ENCODE measurements at regions not wholly inside any gene's neighbourhood (a gene's known extent, or its start where the extent isn't known, plus 50 kb on each side); places are given as distances from the start of the nearest gene placed in this dataset.
"Not testable (repeated sequence)": the region's sequence is repeated elsewhere in the genome, so short reads cannot be mapped to it uniquely, and the experiment has no call there.

DNA sequence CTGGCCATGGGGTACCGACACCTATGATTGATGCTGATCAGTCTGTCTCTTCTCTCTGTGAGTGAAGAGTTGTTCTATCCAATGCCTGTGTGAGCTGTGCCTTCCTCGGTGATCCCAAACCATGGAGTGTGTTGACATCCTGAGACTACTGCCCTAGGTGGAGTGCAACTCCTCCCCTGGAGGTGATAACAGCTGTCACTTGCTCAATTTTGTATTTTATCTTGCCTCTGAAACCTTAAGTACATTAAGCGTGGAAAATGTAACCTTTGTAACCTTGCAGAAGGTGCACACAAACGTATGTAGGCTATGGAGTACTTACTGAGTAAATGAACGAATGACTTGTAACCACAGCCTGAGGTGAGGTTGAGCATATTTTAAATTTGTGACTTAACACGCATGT, 256.2 kb downstream of the FNDC1 start:
- Histone ChIP-seq H3K9ac (ENCODE audit: low read depth, low read length) (no peak overlapping the region), H3K9me3 (ENCODE audit: control insufficient read depth, insufficient read depth, low read length) (no peaks in the 10 kb centered on the region), H3K36me3 (ENCODE audit: insufficient read depth, low read length) (no peaks in the 10 kb centered on the region), H3K4me1 (ENCODE audit: insufficient read depth, low read length) (no peaks in the 10 kb centered on the region)

GRCh38 chr6:159422041-159422984, 253.1 kb downstream of the FNDC1 start:
- Histone ChIP-seq H3K4me1 (ENCODE audit: insufficient read depth, low read length) (no peaks in the 10 kb centered on the region), H3K9me3 (ENCODE audit: control insufficient read depth, insufficient read depth, low read length) (no peaks in the 10 kb centered on the region), H3K36me3 (ENCODE audit: insufficient read depth, low read length) (no peaks in the 10 kb centered on the region), H3K9ac (ENCODE audit: low read depth, low read length) (no peak overlapping the region)

DNA sequence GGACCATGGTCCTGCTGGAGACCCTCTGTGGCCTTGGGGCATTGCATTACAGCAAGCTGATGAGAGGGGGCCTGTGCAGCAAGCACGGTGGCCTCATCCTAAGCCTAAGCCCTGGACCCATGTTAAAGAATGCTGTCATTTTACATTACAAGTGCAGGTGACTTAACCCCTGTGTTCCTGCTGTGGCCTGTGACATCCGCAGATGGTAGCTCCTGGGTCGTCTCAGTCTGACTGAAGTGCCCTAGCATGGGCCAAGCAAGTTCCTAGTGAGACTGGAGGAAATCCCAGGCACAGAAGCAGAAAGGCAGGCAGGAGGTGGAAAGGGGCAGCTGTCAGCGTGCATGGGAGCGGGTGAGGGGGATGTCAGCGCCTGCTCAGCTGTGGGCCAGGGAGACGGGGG, 252.4 kb downstream of the FNDC1 start:
- Histone ChIP-seq H3K9me3 (ENCODE audit: control insufficient read depth, insufficient read depth, low read length) (no peaks in the 10 kb centered on the region), H3K9ac (ENCODE audit: low read depth, low read length) (no peak overlapping the region), H3K4me1 (ENCODE audit: insufficient read depth, low read length) (no peaks in the 10 kb centered on the region), H3K36me3 (ENCODE audit: insufficient read depth, low read length) (no peaks in the 10 kb centered on the region)

DNA sequence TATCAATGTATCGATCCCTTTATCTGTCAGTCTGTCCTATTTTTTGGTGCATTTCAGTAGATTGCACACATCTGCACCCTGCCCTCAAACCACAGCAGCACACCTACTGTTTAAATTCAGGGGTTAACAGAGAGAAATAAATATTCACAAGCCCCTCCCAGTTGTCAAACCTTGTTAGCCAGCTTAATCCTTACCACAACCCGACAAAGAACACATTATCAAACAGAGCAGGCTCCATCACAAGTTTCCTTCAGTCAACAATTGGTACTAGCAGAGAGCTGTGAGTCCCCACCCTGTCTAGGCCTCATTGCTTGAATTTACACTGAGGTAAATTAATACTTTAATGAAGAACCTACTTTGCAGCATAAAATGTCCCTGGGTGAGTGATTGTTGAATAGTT, 249.8 kb downstream of the FNDC1 start:
- Histone ChIP-seq H3K9me3 (ENCODE audit: control insufficient read depth, insufficient read depth, low read length) (no peaks in the 10 kb centered on the region), H3K36me3 (ENCODE audit: insufficient read depth, low read length) (no peaks in the 10 kb centered on the region), H3K4me1 (ENCODE audit: insufficient read depth, low read length) (no peaks in the 10 kb centered on the region), H3K9ac (ENCODE audit: low read depth, low read length) (no peak overlapping the region)

DNA sequence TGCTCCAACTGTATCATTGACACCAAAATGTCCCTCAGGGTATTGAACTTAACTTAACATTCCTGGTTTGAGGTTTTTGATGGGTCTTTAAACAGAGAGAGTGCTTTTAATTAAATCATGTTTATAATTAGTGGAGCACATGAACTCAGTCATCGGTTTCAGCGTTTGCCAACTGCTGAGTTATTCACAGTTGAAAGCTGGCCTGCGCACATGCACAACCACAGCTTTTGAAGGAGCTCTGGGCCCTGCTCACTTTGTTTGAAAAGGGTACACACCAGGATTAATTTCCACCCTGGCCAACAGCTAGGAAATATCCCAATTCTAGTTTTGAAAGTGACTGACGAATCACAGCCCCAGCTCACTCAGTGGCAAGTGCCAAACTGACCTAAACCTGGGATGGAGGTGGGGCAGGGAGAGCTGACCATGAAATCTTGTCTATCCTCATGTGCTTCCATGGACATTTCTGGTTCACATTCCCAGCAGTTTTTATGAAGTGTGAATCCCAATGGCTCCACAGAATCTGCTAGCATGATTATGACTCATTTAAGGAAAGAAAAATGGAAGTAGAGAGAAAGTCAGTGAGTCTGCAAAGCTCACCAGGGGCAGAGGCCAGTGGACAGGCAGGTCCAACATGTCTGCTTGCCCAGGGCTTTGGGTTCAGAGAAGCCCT, 247.8 kb downstream of the FNDC1 start:
- Histone ChIP-seq H3K9me3 (ENCODE audit: control insufficient read depth, insufficient read depth, low read length) (no peaks in the 10 kb centered on the region), H3K9ac (ENCODE audit: low read depth, low read length) (no peak overlapping the region), H3K36me3 (ENCODE audit: insufficient read depth, low read length) (no peaks in the 10 kb centered on the region), H3K4me1 (ENCODE audit: insufficient read depth, low read length) (no peaks in the 10 kb centered on the region)

DNA sequence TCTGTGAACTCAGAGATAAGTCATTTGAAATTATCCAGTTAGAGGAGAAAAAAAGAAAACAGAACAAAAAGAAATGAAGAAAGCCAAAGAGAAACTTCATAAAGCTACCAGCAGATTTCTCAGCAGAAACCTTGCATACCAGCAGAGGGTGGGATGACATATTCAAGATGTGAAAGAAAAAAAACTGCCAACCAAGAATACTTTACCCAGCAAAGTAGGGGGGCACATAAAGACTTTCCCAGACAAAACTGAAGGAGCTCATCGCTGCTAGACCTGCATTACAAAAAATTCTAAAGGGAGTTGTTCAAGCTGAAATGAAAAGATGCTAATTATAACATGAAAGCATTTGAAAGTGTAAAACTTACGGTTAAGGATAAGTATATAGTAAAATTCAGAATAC, 246.3 kb downstream of the FNDC1 start:
- Histone ChIP-seq H3K4me1 (ENCODE audit: insufficient read depth, low read length) (no peaks in the 10 kb centered on the region), H3K9ac (ENCODE audit: low read depth, low read length) (no peak overlapping the region), H3K36me3 (ENCODE audit: insufficient read depth, low read length) (no peaks in the 10 kb centered on the region), H3K9me3 (ENCODE audit: control insufficient read depth, insufficient read depth, low read length) (no peaks in the 10 kb centered on the region)

DNA sequence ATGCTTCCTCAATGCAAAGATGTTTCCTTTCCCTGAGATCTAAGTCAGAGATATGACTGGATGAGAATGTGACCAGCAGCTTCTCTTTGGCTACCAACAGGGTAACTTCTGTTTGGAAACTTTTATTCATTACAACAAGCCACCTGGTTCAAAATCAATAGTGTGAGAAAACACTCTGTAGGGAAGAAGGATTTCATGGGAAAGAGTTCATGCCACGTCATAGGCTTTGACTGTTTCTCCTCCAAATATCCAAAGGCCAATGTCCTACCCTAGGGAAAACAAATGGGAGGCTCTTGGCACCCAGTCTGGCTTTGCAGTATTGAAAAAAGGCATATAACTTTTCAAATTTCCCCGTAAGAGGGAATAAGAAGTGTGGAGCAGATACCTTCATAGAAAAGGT, 245.5 kb downstream of the FNDC1 start:
- Histone ChIP-seq H3K9me3 (ENCODE audit: control insufficient read depth, insufficient read depth, low read length) (no peaks in the 10 kb centered on the region), H3K36me3 (ENCODE audit: insufficient read depth, low read length) (no peaks in the 10 kb centered on the region), H3K9ac (ENCODE audit: low read depth, low read length) (no peak overlapping the region), H3K4me1 (ENCODE audit: insufficient read depth, low read length) (no peaks in the 10 kb centered on the region)

DNA sequence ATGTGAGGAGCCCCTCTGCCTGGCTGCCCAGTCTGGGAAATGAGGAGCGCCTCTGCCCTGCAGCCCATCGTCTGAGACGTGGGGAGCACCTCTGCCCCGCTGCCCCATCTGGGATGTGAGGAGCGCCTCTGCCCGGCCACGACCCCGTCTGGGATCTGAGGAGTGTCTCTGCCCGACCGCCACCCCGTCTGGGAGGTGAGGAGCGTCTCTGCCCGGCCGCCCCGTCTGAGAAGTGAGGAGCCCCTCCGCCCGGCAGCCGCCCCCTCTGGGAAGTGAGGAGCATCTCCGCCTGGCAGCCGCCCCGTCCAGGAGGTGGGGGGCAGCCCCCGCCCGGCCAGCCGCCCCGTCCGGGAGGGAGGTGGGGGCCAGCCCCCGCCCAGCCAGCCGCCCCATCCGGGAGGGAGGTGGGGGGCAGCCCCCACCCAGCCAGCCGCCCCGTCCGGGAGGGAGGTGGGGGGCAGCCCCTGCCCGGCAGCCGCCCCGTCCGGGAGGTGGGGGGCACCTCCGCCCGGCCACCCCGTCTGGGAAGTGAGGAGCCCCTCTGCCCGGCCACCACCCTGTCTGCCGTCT, 238.1 kb downstream of the FNDC1 start:
- H3K9ac ChIP-seq (ENCODE audit: low read depth, low read length); H3K4me1 ChIP-seq (ENCODE audit: insufficient read depth, low read length); H3K9me3 ChIP-seq (ENCODE audit: control insufficient read depth, insufficient read depth, low read length); H3K36me3 ChIP-seq (ENCODE audit: insufficient read depth, low read length): not testable (repeated sequence)

- Histone ChIP-seq H3K36me3 (ENCODE audit: insufficient read depth, low read length) (no peaks in the 10 kb centered on the region), H3K4me1 (ENCODE audit: insufficient read depth, low read length) (no peaks in the 10 kb centered on the region), H3K9ac (ENCODE audit: low read depth, low read length) (no peak overlapping the region), H3K9me3 (ENCODE audit: control insufficient read depth, insufficient read depth, low read length) (no peaks in the 10 kb centered on the region; the same call in 1 of the 2 replicates)
These were observed 235.1 kb downstream of the FNDC1 start for GRCh38 chr6:159404296-159404695.

GRCh38 chr6:159400826-159401225, 231.6 kb downstream of the FNDC1 start:
- Histone ChIP-seq H3K4me1 (ENCODE audit: insufficient read depth, low read length) (no peaks in the 10 kb centered on the region), H3K36me3 (ENCODE audit: insufficient read depth, low read length) (no peaks in the 10 kb centered on the region), H3K9ac (ENCODE audit: low read depth, low read length) (no peak overlapping the region), H3K9me3 (ENCODE audit: control insufficient read depth, insufficient read depth, low read length) (no peaks in the 10 kb centered on the region)

- Histone ChIP-seq H3K9ac (ENCODE audit: low read depth, low read length) (no peak overlapping the region), H3K4me1 (ENCODE audit: insufficient read depth, low read length) (no peaks in the 10 kb centered on the region), H3K36me3 (ENCODE audit: insufficient read depth, low read length) (no peaks in the 10 kb centered on the region), H3K9me3 (ENCODE audit: control insufficient read depth, insufficient read depth, low read length) (no peaks in the 10 kb centered on the region)
These were observed 230.6 kb downstream of the FNDC1 start for GRCh38 chr6:159399751-159400221.

DNA sequence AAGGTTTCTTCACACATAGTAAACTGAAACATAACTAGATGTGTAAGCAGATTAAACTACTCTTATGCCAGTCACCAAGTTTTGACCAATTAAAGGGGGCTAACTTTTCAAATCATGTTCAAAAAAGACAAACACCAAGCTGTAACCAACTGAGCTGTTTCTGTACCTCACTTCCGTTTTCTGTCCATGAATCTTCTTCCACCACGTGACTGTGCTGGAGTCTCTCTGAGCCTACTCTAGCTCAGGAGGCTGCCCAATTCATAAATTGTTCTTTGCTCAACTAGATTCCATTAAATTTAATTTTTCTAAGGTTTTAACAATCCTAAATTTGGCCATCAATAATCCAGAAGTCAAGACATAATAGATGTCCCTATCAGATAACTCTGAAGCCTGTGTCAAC, 229.4 kb downstream of the FNDC1 start:
- no peak overlapping the region for H3K9ac ChIP-seq (ENCODE audit: low read depth, low read length)
- no peaks in the 10 kb centered on the region for H3K36me3 ChIP-seq (ENCODE audit: insufficient read depth, low read length)
- H3K4me1 ChIP-seq (ENCODE audit: insufficient read depth, low read length), result no peaks in the 10 kb centered on the region
- no peaks in the 10 kb centered on the region for H3K9me3 ChIP-seq (ENCODE audit: control insufficient read depth, insufficient read depth, low read length)

GRCh38 chr6:159397753-159398152, 228.6 kb downstream of the FNDC1 start:
- H3K9me3 ChIP-seq (ENCODE audit: control insufficient read depth, insufficient read depth, low read length), result no peaks in the 10 kb centered on the region; the same call in 1 of the 2 replicates

DNA sequence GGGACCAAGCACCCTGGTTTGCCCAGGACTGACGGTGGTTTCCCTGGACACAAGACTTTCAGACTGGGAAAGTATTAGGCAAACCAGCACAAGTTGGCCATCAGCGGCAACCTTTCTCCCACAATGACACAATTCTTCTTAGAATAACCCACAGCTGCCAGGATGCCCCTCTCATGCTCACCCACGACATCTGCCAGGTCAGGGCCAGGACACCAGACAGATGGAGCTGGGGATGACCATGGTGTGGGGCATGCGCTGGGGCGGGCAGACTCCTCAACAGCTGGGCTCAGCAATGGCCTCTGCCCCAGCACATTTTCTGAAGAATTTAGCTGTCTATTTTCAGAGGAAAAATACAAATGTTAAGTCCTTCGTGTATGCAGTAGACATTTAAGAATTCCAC, 226.4 kb downstream of the FNDC1 start:
- Histone ChIP-seq H3K9ac (ENCODE audit: low read depth, low read length) (no peak overlapping the region), H3K9me3 (ENCODE audit: control insufficient read depth, insufficient read depth, low read length) (no peaks in the 10 kb centered on the region; the same call in 1 of the 2 replicates), H3K36me3 (ENCODE audit: insufficient read depth, low read length) (no peaks in the 10 kb centered on the region), H3K4me1 (ENCODE audit: insufficient read depth, low read length) (no peaks in the 10 kb centered on the region)

More at GRCh38 chr6:159397753-159398152, 228.6 kb downstream of the FNDC1 start:
- Histone ChIP-seq H3K36me3 (ENCODE audit: insufficient read depth, low read length) (no peaks in the 10 kb centered on the region), H3K4me1 (ENCODE audit: insufficient read depth, low read length) (no peaks in the 10 kb centered on the region), H3K9ac (ENCODE audit: low read depth, low read length) (no peak overlapping the region)
